KOPT-K1 (cell line): ENCODE measurements at regions not wholly inside any gene's neighbourhood (a gene's known extent, or its start where the extent isn't known, plus 50 kb on each side); places are given as distances from the start of the nearest gene placed in this dataset.
"Not testable (repeated sequence)": the region's sequence is repeated elsewhere in the genome, so short reads cannot be mapped to it uniquely, and the experiment has no call there.

Source experiments
- H3K27ac ChIP-seq: fragments of 200-600 bp; sonication (generic); 2 replicates; pipeline ENCODE4 v1.5.1; 2016; ENCODE audit warnings: antibody characterized with exemption, mild to moderate bottlenecking, low read depth, low read length; ENCODE audit not compliant: poor library complexity, severe bottlenecking
- H3K36me3 ChIP-seq: fragments of 200-600 bp; sonication (generic); 2 replicates; pipeline ENCODE4 v1.5.1; 2017; ENCODE audit warnings: antibody characterized with exemption, mild to moderate bottlenecking, low read length, moderate library complexity; ENCODE audit not compliant: insufficient read depth
- H3K9me3 ChIP-seq: fragments of 200-600 bp; sonication (generic); 2 replicates; pipeline ENCODE4 v1.5.1; 2017; ENCODE audit warnings: antibody characterized with exemption, low read length, mild to moderate bottlenecking; ENCODE audit not compliant: insufficient read depth, poor library complexity, severe bottlenecking

DNA sequence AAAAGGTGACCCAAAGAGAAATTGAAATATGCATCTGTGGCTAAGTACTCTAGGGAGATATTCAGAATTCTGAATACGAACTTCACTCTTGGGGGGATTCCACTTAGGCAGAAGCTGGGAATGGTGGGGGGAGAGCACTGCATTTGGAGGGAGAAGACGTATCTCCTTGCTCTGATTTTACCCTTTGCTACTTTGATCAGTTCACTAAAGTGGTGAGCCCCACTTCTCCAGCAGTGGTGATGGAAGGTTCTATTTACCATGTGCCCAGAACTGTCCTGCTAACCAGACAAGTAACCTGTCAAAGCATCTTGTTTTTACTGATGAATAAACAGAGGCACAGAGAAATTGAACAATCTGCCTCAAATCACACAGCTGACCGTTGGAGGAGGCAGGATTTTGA lies 483.4 kb downstream of the SIPA1L2 start:
- no peak overlapping the region for H3K27ac ChIP-seq

GRCh38 chr1:232145768-232146167 lies 484.2 kb downstream of the SIPA1L2 start:
- Histone ChIP-seq H3K27ac (no peak overlapping the region), H3K36me3 (no peaks in the 10 kb centered on the region), H3K9me3 (no peaks in the 10 kb centered on the region)

More for the DNA sequence above, 483.4 kb downstream of the SIPA1L2 start:
- Histone ChIP-seq H3K36me3 (no peaks in the 10 kb centered on the region), H3K9me3 (no peaks in the 10 kb centered on the region)

DNA sequence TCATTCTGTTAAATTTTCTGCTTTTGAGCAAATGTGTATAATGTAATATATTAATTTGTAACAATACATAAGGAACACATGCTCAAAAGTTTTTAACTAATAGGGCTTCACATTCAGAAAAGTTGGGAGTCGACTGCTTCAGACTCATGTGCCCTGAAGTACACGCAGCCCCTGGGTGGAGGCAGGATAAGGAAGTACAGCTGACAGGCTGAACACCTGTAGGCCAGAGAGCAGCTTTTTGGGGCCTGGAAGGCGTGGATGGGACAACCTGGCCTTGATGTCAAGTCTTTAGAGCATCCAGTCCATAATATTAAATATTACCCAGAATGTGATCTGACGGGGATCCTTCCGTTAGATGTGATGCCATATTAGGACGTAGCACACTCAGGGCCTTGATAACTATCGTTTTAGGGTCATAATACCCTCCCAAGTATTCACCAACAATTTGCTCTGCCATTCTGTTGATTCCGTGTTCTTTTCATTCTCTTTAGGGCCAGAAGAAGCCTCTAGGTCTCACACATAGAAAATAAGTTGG lies 485.2 kb downstream of the SIPA1L2 start:
- Histone ChIP-seq H3K27ac (no peak overlapping the region), H3K9me3 (peaks cover 4% of the 10 kb centered on the region), H3K36me3 (no peaks in the 10 kb centered on the region)

GRCh38 chr1:232143315-232143886 lies 486.5 kb downstream of the SIPA1L2 start:
- Histone ChIP-seq H3K9me3 (peaks cover 4% of the 10 kb centered on the region), H3K27ac (no peak overlapping the region), H3K36me3 (no peaks in the 10 kb centered on the region)

DNA sequence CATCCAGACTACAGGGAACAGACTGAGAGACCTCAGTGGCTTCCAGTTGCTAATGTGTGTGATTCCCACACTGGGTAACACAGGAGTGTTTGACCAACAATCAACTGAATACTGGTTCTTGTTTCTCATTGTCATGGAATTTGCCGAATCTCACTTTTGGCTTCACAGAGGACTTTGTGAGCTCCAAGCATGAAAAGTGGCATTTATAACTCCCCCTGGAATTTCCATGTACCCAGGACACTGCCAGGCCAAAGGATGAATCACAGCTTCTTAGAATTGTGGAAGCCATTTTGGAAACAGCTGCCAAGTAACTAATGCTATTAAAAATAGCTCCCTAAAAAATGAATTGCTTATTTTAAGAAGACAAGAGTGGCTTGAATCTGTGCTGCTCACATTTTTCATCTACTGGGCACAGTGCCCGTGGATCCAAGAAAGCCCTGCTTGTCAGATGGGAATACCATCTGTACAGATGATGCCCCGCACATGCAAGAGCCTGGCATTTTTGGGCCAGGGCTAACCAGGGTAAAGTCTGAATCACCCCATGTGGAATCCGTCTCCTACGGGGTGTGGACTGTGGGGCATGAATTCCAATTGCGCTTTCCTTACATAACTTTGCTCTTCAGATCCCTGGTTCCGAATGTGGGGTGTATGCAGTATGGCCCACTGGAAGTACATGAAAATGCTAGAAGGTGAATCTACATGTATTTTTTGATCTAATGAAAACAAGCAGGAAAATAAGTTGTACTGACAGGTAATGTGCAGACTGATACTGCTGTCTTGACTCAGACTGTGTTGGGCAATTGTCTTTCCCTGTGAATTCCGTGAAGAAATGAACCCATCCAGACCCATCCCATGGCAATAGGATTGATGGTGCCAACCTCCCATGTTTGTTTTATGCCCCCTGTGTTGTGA lies 487.3 kb downstream of the SIPA1L2 start:
- H3K27ac ChIP-seq = no peak overlapping the region
- H3K36me3 ChIP-seq = no peaks in the 10 kb centered on the region
- peaks cover 4% of the 10 kb centered on the region for H3K9me3 ChIP-seq

DNA sequence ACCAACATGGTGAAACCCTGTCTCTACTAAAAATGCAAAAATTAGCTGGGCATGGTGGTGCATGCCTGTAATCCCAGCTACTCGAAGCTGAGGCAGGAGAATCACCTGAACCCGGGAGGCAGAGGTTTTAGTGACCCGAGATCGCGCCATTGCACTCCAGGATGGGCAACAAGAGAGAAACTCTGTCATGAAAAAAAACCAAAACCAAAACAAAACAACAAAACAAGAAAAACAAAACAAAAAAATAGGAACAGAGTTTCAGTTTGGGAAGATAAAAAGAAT lies 488.8 kb downstream of the SIPA1L2 start:
- H3K27ac ChIP-seq, H3K9me3 ChIP-seq, H3K36me3 ChIP-seq: not testable (repeated sequence)

DNA sequence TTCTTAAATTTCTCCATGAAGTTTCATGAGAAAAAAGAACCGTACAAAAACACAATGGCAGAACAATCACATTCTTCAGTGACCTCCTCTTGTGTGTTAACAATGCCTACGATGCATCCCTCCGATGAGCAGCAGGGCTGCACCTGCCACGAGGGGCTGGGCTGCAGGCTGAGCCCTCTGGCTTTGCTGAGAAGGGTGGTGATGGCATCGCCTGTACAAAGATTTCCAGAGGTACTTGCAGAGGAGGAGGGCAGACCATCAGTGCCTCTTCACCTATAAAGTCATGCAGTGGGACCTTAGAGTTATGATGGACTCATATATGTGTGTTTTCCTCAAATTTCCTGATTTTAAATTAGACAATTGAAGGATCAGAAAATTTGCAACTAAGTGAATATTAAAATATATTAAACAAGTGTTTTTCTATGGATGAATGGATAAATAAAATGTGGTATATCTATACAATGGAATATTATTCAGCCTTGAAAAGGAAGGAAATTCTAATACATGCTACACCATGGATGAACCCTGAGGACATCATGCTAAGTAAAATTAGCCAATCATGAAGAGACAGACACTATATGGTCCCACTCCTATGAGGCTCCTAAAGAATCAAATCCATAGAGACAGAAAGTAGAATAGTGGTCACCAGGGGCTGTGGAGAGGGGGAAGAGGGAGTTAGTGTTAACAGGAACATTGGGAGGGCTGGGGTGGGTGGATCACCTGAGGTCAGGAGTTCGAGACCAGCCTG lies 489.3 kb downstream of the SIPA1L2 start:
- Histone ChIP-seq H3K36me3 (no peaks in the 10 kb centered on the region), H3K9me3 (peaks cover 4% of the 10 kb centered on the region)

DNA sequence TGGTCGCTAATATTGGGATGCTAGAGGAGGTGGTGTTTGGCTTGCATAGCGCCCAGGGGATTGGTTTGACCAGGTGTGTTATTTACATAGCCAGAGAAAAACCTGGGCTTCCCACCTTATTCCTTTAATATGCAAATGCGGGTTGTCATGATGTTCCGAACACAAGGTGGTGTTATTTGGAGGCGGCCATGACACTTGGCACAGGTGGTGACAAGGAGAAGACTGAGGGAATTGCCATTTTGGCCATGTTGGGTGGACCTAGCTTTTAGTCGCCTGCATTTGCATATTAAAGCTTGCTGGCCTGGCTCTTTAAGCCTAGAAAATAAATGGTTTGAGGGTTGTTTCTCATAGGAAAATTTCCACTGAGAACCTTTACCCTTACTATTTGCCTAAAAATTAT lies 490.5 kb downstream of the SIPA1L2 start:
- Histone ChIP-seq H3K36me3 (no peaks in the 10 kb centered on the region), H3K27ac (no peak overlapping the region), H3K9me3 (peaks cover 4% of the 10 kb centered on the region)

More for the DNA sequence above, 489.3 kb downstream of the SIPA1L2 start:
- H3K27ac ChIP-seq = no peak overlapping the region

- H3K36me3 ChIP-seq = no peaks in the 10 kb centered on the region
- peaks cover 4% of the 10 kb centered on the region for H3K9me3 ChIP-seq
- no peak overlapping the region for H3K27ac ChIP-seq
These were observed 491.9 kb downstream of the SIPA1L2 start for GRCh38 chr1:232138044-232138443.

DNA sequence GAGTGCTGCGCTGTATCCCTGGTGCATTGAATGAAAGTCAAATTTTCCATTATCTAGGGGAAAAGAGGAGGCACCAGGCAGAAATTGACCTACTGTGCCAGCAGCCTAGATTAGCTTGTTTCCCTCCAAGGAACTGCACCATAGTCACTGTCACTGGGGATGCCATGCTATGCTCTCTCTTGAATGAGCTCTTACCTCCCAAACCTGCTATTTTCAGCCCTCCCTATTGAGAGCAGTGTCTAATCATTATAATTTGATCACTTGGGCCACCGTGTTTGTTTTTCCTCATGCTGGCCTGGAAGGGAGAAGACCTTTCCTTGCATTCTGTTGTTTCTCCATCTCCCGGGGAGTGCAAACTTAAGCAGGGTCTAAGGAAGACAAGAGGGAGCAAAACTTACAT lies 492.9 kb downstream of the SIPA1L2 start:
- H3K27ac ChIP-seq = no peak overlapping the region
- no peaks in the 10 kb centered on the region for H3K36me3 ChIP-seq
- peaks cover 4% of the 10 kb centered on the region for H3K9me3 ChIP-seq

DNA sequence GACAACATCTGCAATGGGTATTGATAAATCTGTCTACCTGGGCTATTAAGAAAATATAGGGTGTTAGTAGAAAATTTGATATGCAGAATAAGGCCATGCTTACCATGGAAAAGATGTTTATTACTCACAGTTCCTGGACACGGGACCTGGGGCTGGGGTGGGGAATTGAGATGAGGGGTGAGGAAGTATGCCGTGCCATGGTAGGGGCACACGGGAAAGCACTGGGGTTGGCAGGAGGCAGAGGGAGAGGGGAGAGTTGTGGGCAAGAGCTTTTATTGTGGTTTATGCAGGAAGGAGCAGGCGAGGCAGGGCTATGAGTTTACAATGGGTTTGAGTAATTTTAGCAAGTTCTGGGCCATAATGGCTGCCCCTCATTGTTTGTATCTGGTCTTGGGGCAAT lies 493.8 kb downstream of the SIPA1L2 start:
- Histone ChIP-seq H3K9me3 (peaks cover 6% of the 10 kb centered on the region), H3K27ac (no peak overlapping the region), H3K36me3 (no peaks in the 10 kb centered on the region)

DNA sequence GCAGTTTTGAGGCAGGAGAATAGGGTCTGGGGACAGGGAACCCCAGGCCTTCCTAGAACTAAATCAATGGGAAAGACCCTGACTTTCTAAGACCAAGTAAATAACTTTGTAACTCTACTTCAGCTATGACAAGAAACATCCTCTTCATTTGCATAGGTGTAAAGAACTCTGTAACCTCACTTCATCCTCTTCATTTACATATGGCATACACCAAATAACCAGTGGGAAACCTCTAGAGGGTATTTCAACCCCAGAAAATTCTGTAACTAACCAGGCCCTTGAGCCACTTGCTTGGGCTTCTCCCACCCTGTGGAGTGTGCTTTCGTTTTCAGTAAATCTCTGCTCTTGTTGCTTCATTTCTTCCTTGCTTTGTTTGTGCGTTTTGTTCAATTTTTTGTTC lies 495.6 kb downstream of the SIPA1L2 start:
- H3K9me3 ChIP-seq = peaks cover 13% of the 10 kb centered on the region
- no peak overlapping the region for H3K27ac ChIP-seq
- no peaks in the 10 kb centered on the region for H3K36me3 ChIP-seq

- no peaks in the 10 kb centered on the region for H3K36me3 ChIP-seq
- H3K27ac ChIP-seq = no peak overlapping the region
- H3K9me3 ChIP-seq = peaks cover 13% of the 10 kb centered on the region
These were observed 497.4 kb downstream of the SIPA1L2 start for GRCh38 chr1:232132572-232132971.

DNA sequence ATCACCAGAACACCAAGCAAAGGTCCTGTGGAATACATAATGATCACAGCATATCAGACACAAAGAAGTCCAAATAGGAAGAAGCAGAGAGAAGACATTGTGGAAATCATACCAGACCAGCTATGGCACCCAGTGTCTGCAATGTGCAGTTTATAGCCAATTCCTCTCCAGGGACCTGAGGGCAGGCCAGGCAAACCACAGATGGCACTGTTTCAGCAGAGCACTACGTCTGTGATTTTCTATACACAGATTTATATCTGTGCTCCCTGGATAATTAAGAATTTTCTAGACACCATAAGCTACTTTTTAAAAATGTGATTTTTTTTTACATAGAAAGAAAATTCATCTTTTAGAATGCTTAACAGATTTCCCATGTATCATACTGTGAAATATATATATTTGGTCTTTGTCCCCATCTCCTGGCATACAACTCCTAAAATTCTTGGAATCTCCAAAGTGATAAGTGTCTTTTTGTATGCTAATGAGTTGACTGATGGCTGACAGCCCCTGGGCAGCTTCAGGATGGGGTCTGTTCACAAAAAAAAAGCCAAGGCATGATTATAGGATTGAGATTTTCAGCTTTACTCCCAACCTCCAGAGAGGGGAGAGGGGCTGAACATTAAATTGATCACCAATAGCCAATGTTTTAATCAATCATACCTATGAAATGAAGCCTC lies 498.1 kb downstream of the SIPA1L2 start:
- H3K27ac ChIP-seq = no peak overlapping the region
- H3K9me3 ChIP-seq = peaks cover 13% of the 10 kb centered on the region
- no peaks in the 10 kb centered on the region for H3K36me3 ChIP-seq
